HepG2 (cell line): ENCODE measurements at regions not wholly inside any gene's neighbourhood (a gene's known extent, or its start where the extent isn't known, plus 50 kb on each side); places are given as distances from the start of the nearest gene placed in this dataset.

Source experiments
- EED ChIP-seq: sonication (generic); formaldehyde crosslinking; IDR thresholded peaks from 2 replicates; pipeline ENCODE4 v1.5.0; 2020; ENCODE audit warnings: mild to moderate bottlenecking, missing genetic modification reagents
- FOSL2 ChIP-seq: sonication (generic); formaldehyde crosslinking; IDR thresholded peaks from 2 replicates; pipeline ENCODE4 v1.4.0; 2020; ENCODE audit warnings: missing genetic modification reagents
- NCOA1 ChIP-seq: sonication (generic); formaldehyde crosslinking; IDR thresholded peaks from 2 replicates; pipeline ENCODE4 v1.9.0; 2021; ENCODE audit warnings: missing genetic modification reagents
- NFYB ChIP-seq: sonication (generic); formaldehyde crosslinking; IDR thresholded peaks from 2 replicates; pipeline ENCODE4 v1.4.0; 2020; ENCODE audit warnings: missing genetic modification reagents
- SMAD1 ChIP-seq: sonication (generic); formaldehyde crosslinking; IDR thresholded peaks from 2 replicates; pipeline ENCODE4 v1.4.0; 2020; ENCODE audit warnings: missing genetic modification reagents, low read depth, mild to moderate bottlenecking, borderline replicate concordance
- ZFP36L1 ChIP-seq: sonication (generic); formaldehyde crosslinking; IDR thresholded peaks from 2 replicates; pipeline ENCODE4 v1.8.0; 2022; ENCODE audit warnings: mild to moderate bottlenecking, missing genetic modification reagents, moderate library complexity
- ZNF180 ChIP-seq: sonication (generic); formaldehyde crosslinking; IDR thresholded peaks from 2 replicates; pipeline ENCODE4 v1.4.0; 2020; ENCODE audit warnings: low read depth, missing genetic modification reagents, borderline replicate concordance
- ZNF407 ChIP-seq: sonication (generic); formaldehyde crosslinking; IDR thresholded peaks from one replicate; pipeline ENCODE4 v1.5.1; 2020; ENCODE audit warnings: mild to moderate bottlenecking, missing genetic modification reagents; ENCODE audit errors: not compliant biosample characterization
- ZNF549 ChIP-seq: sonication (generic); formaldehyde crosslinking; IDR thresholded peaks from 2 replicates; pipeline ENCODE4 v1.5.0; 2020; ENCODE audit warnings: missing genetic modification reagents
- ZNF704 ChIP-seq: sonication (generic); formaldehyde crosslinking; IDR thresholded peaks from 2 replicates; pipeline ENCODE4 v1.8.1; 2023; ENCODE audit warnings: mild to moderate bottlenecking, inconsistent platforms, moderate library complexity, missing genetic modification reagents, borderline replicate concordance
- TF ChIP-seq, protein P1 (sequence below): sonication (generic); formaldehyde crosslinking; IDR thresholded peaks from 2 replicates; pipeline ENCODE4 v1.4.0; 2020; ENCODE audit warnings: mild to moderate bottlenecking, missing genetic modification reagents, borderline replicate concordance
- TF ChIP-seq, protein P2 (sequence below): sonication (generic); formaldehyde crosslinking; IDR thresholded peaks from 2 replicates; pipeline ENCODE4 v1.4.0; 2020; ENCODE audit warnings: mild to moderate bottlenecking, low read depth, missing genetic modification reagents

DNA sequence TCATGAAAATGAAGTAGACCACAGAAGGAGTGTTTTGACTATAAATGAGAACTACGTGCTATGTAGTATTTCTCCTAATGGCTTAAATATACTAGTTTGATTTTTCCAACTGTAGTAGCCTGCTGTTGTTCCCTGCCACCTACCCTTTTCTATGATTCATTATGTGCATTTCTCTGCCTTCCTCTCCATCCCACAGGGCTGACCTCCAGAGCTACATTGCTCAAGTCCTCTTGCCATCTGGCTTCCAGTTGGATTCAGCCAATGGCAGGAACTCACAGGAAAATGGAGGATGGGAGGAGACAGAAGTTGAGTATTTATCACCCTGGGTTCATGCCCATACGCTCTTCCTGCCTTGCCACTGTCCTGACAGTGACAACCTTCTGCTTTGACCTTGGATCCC, 515.3 kb downstream of the SOX5 start (continued):
- TF ChIP-seq, protein P1, sequence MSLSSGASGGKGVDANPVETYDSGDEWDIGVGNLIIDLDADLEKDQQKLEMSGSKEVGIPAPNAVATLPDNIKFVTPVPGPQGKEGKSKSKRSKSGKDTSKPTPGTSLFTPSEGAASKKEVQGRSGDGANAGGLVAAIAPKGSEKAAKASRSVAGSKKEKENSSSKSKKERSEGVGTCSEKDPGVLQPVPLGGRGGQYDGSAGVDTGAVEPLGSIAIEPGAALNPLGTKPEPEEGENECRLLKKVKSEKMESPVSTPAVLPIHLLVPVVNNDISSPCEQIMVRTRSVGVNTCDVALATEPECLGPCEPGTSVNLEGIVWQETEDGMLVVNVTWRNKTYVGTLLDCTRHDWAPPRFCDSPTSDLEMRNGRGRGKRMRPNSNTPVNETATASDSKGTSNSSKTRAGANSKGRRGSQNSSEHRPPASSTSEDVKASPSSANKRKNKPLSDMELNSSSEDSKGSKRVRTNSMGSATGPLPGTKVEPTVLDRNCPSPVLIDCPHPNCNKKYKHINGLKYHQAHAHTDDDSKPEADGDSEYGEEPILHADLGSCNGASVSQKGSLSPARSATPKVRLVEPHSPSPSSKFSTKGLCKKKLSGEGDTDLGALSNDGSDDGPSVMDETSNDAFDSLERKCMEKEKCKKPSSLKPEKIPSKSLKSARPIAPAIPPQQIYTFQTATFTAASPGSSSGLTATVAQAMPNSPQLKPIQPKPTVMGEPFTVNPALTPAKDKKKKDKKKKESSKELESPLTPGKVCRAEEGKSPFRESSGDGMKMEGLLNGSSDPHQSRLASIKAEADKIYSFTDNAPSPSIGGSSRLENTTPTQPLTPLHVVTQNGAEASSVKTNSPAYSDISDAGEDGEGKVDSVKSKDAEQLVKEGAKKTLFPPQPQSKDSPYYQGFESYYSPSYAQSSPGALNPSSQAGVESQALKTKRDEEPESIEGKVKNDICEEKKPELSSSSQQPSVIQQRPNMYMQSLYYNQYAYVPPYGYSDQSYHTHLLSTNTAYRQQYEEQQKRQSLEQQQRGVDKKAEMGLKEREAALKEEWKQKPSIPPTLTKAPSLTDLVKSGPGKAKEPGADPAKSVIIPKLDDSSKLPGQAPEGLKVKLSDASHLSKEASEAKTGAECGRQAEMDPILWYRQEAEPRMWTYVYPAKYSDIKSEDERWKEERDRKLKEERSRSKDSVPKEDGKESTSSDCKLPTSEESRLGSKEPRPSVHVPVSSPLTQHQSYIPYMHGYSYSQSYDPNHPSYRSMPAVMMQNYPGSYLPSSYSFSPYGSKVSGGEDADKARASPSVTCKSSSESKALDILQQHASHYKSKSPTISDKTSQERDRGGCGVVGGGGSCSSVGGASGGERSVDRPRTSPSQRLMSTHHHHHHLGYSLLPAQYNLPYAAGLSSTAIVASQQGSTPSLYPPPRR (CRISPR knock-in tag): no peak
- TF ChIP-seq ZNF180 (CRISPR knock-in tag) (no peak), NCOA1 (CRISPR knock-in tag) (no peak), ZFP36L1 (no peak), ZNF704 (CRISPR knock-in tag) (no peak), ZNF549 (no peak), NFYB (CRISPR knock-in tag) (no peak), SMAD1 (CRISPR knock-in tag) (no peak), ZNF407 (CRISPR knock-in tag) (no peak), FOSL2 (CRISPR knock-in tag) (no peak), EED (CRISPR knock-in tag) (no peak)
- TF ChIP-seq, protein P2, sequence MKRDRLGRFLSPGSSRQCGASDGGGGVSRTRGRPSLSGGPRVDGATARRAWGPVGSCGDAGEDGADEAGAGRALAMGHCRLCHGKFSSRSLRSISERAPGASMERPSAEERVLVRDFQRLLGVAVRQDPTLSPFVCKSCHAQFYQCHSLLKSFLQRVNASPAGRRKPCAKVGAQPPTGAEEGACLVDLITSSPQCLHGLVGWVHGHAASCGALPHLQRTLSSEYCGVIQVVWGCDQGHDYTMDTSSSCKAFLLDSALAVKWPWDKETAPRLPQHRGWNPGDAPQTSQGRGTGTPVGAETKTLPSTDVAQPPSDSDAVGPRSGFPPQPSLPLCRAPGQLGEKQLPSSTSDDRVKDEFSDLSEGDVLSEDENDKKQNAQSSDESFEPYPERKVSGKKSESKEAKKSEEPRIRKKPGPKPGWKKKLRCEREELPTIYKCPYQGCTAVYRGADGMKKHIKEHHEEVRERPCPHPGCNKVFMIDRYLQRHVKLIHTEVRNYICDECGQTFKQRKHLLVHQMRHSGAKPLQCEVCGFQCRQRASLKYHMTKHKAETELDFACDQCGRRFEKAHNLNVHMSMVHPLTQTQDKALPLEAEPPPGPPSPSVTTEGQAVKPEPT (CRISPR knock-in tag): no peak
